ENCODE measurements at regions not wholly inside any gene's neighbourhood (a gene's known extent, or its start where the extent isn't known, plus 50 kb on each side); places are given as distances from the start of the nearest gene placed in this dataset.

DNA sequence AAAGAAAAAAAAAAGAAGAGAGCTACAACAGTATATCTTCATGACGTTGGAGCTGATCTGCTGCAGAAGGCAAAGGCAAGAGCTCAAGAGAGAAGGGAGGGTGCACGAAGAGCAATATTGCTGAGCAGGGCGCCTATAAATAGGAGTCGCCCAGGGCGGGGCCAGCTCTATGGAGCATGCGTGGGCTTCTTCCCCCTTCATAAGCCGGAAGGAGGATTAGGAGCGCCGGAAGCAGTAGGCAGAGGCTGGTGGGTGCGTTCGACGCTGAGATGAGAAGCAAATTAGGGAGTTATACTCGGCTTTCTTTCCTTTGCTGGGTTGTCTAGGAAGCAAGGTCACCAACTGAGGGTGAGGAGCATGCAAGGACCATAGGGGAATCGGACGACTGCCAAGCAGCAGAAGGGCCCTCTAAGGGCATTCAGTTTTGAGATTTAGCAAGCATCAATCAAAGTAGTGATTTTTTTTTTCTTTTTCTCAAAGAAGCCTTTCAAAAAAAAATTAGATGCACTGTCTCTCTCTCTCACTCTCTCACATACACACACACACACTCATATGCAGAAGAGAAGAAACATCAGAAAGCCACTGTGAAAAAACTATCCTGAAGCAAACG, 496.7 kb downstream of the ENC1 start:
- Histone ChIP-seq H2AFZ (ENCODE audit: low read length) (no peak overlapping the region), H3K79me2 (ENCODE audit: insufficient read depth, low read length) (no peaks in the 10 kb centered on the region)

GRCh38 chr5:74143151-74143550, 497.4 kb downstream of the ENC1 start:
- no peak overlapping the region for H3K9ac ChIP-seq (ENCODE audit: low read depth, low read length, poor library complexity, severe bottlenecking)
- no peak overlapping the region for H2AFZ ChIP-seq (ENCODE audit: low read length)
- H3K4me2 ChIP-seq (ENCODE audit: low read depth, low read length, poor library complexity, severe bottlenecking), result no peak overlapping the region
- no peaks in the 10 kb centered on the region for H4K20me1 ChIP-seq (ENCODE audit: insufficient read depth, low read length, poor library complexity, severe bottlenecking)
- no peak for TF ChIP-seq EZH2phosphoT487 (IDR thresholded peaks at IDR 0.05; ENCODE audit: borderline replicate concordance)
- TF ChIP-seq, protein P1, sequence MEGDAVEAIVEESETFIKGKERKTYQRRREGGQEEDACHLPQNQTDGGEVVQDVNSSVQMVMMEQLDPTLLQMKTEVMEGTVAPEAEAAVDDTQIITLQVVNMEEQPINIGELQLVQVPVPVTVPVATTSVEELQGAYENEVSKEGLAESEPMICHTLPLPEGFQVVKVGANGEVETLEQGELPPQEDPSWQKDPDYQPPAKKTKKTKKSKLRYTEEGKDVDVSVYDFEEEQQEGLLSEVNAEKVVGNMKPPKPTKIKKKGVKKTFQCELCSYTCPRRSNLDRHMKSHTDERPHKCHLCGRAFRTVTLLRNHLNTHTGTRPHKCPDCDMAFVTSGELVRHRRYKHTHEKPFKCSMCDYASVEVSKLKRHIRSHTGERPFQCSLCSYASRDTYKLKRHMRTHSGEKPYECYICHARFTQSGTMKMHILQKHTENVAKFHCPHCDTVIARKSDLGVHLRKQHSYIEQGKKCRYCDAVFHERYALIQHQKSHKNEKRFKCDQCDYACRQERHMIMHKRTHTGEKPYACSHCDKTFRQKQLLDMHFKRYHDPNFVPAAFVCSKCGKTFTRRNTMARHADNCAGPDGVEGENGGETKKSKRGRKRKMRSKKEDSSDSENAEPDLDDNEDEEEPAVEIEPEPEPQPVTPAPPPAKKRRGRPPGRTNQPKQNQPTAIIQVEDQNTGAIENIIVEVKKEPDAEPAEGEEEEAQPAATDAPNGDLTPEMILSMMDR (conservative IDR thresholded peaks at IDR 0.05; ENCODE audit: low read length), result no peak
- H3K79me2 ChIP-seq (ENCODE audit: insufficient read depth, low read length), result no peaks in the 10 kb centered on the region
- no peaks in the 10 kb centered on the region for H3K27me3 ChIP-seq (ENCODE audit: insufficient read depth, low read length, poor library complexity, severe bottlenecking)
- H3K4me3 ChIP-seq (ENCODE audit: low read length, poor library complexity, severe bottlenecking), result no peak overlapping the region
- H3K4me1 ChIP-seq (ENCODE audit: insufficient read depth, low read length, poor library complexity, severe bottlenecking), result peaks cover 10% of the 10 kb centered on the region
- no peaks in the 10 kb centered on the region for H3K36me3 ChIP-seq (ENCODE audit: insufficient read depth, low read length)
- H3K9me2 ChIP-seq (replicated peaks; ENCODE audit: low read depth, low read length), result no peaks in the 10 kb centered on the region
- H3F3A ChIP-seq (ENCODE audit: low read depth), result no peaks in the 10 kb centered on the region
- no peaks in the 10 kb centered on the region for H3K9me3 ChIP-seq (ENCODE audit: insufficient read depth, low read depth, low read length)

More for the DNA sequence above, 496.7 kb downstream of the ENC1 start:
- no peaks in the 10 kb centered on the region for H4K20me1 ChIP-seq (ENCODE audit: insufficient read depth, low read length, poor library complexity, severe bottlenecking)
- no peak overlapping the region for H3K9ac ChIP-seq (ENCODE audit: low read depth, low read length, poor library complexity, severe bottlenecking)
- no peaks in the 10 kb centered on the region for H3K36me3 ChIP-seq (ENCODE audit: insufficient read depth, low read length)
- no peaks in the 10 kb centered on the region for H3K9me2 ChIP-seq (replicated peaks; ENCODE audit: low read depth, low read length)
- H3K4me2 ChIP-seq (ENCODE audit: low read depth, low read length, poor library complexity, severe bottlenecking), result no peak overlapping the region
- no peaks in the 10 kb centered on the region for H3F3A ChIP-seq (ENCODE audit: low read depth)
- H3K4me3 ChIP-seq (ENCODE audit: low read length, poor library complexity, severe bottlenecking), result no peak overlapping the region
- H3K9me3 ChIP-seq (ENCODE audit: insufficient read depth, low read depth, low read length), result no peaks in the 10 kb centered on the region
- H3K4me1 ChIP-seq (ENCODE audit: insufficient read depth, low read length, poor library complexity, severe bottlenecking), result peaks cover 10% of the 10 kb centered on the region
- H3K27me3 ChIP-seq (ENCODE audit: insufficient read depth, low read length, poor library complexity, severe bottlenecking), result no peaks in the 10 kb centered on the region
- TF ChIP-seq, protein P1 (conservative IDR thresholded peaks at IDR 0.05; ENCODE audit: low read length), result no peak
- TF ChIP-seq EZH2phosphoT487 (IDR thresholded peaks at IDR 0.05; ENCODE audit: borderline replicate concordance), result no peak

GRCh38 chr5:74141053-74141452, 499.5 kb downstream of the ENC1 start:
- H3K4me3 ChIP-seq (ENCODE audit: low read length, poor library complexity, severe bottlenecking), result no peak overlapping the region

More at GRCh38 chr5:74141053-74141452, 499.5 kb downstream of the ENC1 start:
- Histone ChIP-seq H3K27me3 (ENCODE audit: insufficient read depth, low read length, poor library complexity, severe bottlenecking) (no peaks in the 10 kb centered on the region), H3F3A (ENCODE audit: low read depth) (no peaks in the 10 kb centered on the region), H3K36me3 (ENCODE audit: insufficient read depth, low read length) (no peaks in the 10 kb centered on the region), H3K9ac (ENCODE audit: low read depth, low read length, poor library complexity, severe bottlenecking) (no peak overlapping the region), H3K4me1 (ENCODE audit: insufficient read depth, low read length, poor library complexity, severe bottlenecking) (peaks cover 10% of the 10 kb centered on the region), H3K9me3 (ENCODE audit: insufficient read depth, low read depth, low read length) (no peaks in the 10 kb centered on the region), H3K79me2 (ENCODE audit: insufficient read depth, low read length) (no peaks in the 10 kb centered on the region), H3K4me2 (ENCODE audit: low read depth, low read length, poor library complexity, severe bottlenecking) (no peak overlapping the region), H4K20me1 (ENCODE audit: insufficient read depth, low read length, poor library complexity, severe bottlenecking) (no peaks in the 10 kb centered on the region), H2AFZ (ENCODE audit: low read length) (no peak overlapping the region), H3K9me2 (replicated peaks; ENCODE audit: low read depth, low read length) (no peaks in the 10 kb centered on the region)
- TF ChIP-seq, protein P1 (conservative IDR thresholded peaks at IDR 0.05; ENCODE audit: low read length), result no peak
- no peak for TF ChIP-seq EZH2phosphoT487 (IDR thresholded peaks at IDR 0.05; ENCODE audit: borderline replicate concordance)

All from Loucy (cell line).